ENCODE measurements at regions not wholly inside any gene's neighbourhood (a gene's known extent, or its start where the extent isn't known, plus 50 kb on each side); places are given as distances from the start of the nearest gene placed in this dataset.
A peak's percentile ranks its signal among the peaks of the same experiment; 100 is the strongest.
"Not testable (repeated sequence)": the region's sequence is repeated elsewhere in the genome, so short reads cannot be mapped to it uniquely, and the experiment has no call there.

GRCh38 chr3:164752812-164753211, 325.5 kb downstream of the SI start:
- DNase-seq = no peak

GRCh38 chr3:164748626-164749025, 329.7 kb downstream of the SI start:
- DNase-seq = no peak

GRCh38 chr3:164741869-164742268, 336.4 kb downstream of the SI start:
- DNase-seq = no peak

- no peak for DNase-seq
Observed at GRCh38 chr3:164737174-164737573, 341.1 kb downstream of the SI start.

- DNase-seq = no peak
Observed at GRCh38 chr3:164732166-164732565, 346.1 kb downstream of the SI start.

- DNase-seq = no peak
Observed at GRCh38 chr3:164730815-164731360, 347.4 kb downstream of the SI start.

- no peak for DNase-seq
Observed at GRCh38 chr3:164723396-164723795, 354.9 kb downstream of the SI start.

GRCh38 chr3:164702808-164703207, 375.5 kb downstream of the SI start:
- not testable (repeated sequence) for DNase-seq

GRCh38 chr3:164687902-164688301, 390.4 kb downstream of the SI start:
- DNase-seq = no peak

GRCh38 chr3:164687211-164687610, 391.1 kb downstream of the SI start:
- DNase-seq = peak in 9 of 56 donors; percentile 0 to 12 (median 5)

- no peak for DNase-seq
Observed at GRCh38 chr3:164683489-164683888, 394.8 kb downstream of the SI start.

- no peak for DNase-seq
Observed at GRCh38 chr3:164679245-164679644, 399.1 kb downstream of the SI start.

GRCh38 chr3:164677317-164677716, 401.0 kb downstream of the SI start:
- DNase-seq = no peak

- no peak for DNase-seq
Observed at GRCh38 chr3:164673738-164674137, 404.6 kb downstream of the SI start.

- DNase-seq = peak in 1 of 56 donors; percentile 1
Observed at GRCh38 chr3:164658125-164658524, 420.2 kb downstream of the SI start.

- DNase-seq = no peak
Observed at GRCh38 chr3:164657631-164658030, 420.7 kb downstream of the SI start.

- DNase-seq = no peak
Observed at GRCh38 chr3:164655462-164655861, 422.8 kb downstream of the SI start.

- DNase-seq = no peak
Observed at GRCh38 chr3:164641071-164641470, 437.2 kb downstream of the SI start.

GRCh38 chr3:164640591-164640990, 437.7 kb downstream of the SI start:
- no peak for DNase-seq

- DNase-seq = no peak
Observed at GRCh38 chr3:164620956-164621355, 457.3 kb downstream of the SI start.

- no peak for DNase-seq
Observed at GRCh38 chr3:164620423-164620822, 457.9 kb downstream of the SI start.

- DNase-seq = no peak
Observed at GRCh38 chr3:164612751-164613150, 465.5 kb downstream of the SI start.

GRCh38 chr3:164608554-164609276, 469.6 kb downstream of the SI start:
- DNase-seq = no peak

All from amygdala (tissue), 56 donors.